HEK293T (cell line): ENCODE measurements at regions not wholly inside any gene's neighbourhood (a gene's known extent, or its start where the extent isn't known, plus 50 kb on each side); places are given as distances from the start of the nearest gene placed in this dataset.
"Not testable (repeated sequence)": the region's sequence is repeated elsewhere in the genome, so short reads cannot be mapped to it uniquely, and the experiment has no call there.

ENCODE experiments used
- CTCF ChIA-PET: fragments of 350-600 bp; formaldehyde crosslinking; extraction: SDS; loops from one replicate; lab custom pipeline; 2021; ENCODE audit warnings: antibody characterized with exemption, inconsistent platforms; lab: Yijun Ruan, JAX
- POLR2A ChIA-PET: fragments of 350-600 bp; formaldehyde crosslinking; extraction: SDS; loops from one replicate; lab custom pipeline; 2020; ENCODE audit warnings: antibody characterized with exemption, inconsistent platforms; lab: Yijun Ruan, JAX
- DNase-seq: peaks from one replicate; pipeline ENCODE4 v3.0.0; 2012; ENCODE audit warnings: mixed read lengths; ENCODE audit errors: extremely low spot score

DNA sequence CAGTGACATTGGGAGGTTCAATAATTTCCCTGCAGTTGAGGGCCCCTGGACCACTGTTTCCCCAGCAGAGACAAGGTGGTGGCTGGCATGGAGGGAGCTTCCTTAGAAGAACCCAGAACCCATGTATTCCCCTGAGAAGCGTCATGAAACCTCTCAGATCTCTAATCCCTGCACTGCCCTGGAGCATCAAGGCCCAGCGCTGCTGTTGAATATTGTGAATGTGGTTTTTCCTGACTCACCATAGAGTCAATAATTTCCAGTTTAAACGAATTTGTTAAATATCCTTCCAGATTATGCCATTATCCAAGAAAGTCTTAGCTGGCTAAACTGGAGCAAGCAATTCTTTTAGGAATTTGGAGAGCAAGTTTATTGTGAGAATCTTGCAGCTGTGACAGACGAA is 333.5 kb downstream of the CACNA1B start:
- POLR2A ChIA-PET, DNase-seq, CTCF ChIA-PET: not testable (repeated sequence)

DNA sequence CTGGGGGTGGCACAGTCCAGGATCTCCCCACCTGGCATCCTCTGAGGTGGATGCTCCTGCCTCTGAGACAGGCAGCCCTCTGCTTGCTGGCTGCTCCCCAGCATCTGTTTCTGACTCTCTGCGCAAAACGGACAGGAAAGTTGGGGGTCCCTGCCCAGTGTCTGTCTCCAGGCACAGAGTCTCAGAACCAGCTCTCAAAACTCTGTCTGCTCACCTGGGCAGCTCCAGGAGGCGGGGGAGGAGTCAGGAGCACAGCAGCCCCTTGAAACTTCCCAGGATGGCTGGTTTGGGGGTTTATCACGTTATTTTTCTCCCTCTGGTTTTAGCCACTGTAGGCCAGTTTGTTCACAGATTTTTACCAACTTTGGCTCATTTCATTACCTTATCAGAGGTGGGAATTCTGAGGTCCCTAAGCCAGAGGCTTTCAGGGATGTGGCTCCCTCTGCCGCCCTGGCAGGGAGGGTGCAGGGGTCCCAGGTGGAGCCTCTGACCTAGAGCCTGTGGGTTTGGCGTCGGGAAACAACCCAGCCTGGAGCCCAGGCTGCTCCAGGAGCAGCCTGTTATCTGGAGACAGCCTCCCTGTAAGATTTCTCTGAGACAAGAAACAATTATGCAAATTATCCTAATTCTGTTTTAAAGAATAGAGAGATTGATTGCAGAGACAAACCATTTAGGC is 334.1 kb downstream of the CACNA1B start:
- POLR2A ChIA-PET, CTCF ChIA-PET: not testable (repeated sequence)
- peak; percentile 33 for DNase-seq

DNA sequence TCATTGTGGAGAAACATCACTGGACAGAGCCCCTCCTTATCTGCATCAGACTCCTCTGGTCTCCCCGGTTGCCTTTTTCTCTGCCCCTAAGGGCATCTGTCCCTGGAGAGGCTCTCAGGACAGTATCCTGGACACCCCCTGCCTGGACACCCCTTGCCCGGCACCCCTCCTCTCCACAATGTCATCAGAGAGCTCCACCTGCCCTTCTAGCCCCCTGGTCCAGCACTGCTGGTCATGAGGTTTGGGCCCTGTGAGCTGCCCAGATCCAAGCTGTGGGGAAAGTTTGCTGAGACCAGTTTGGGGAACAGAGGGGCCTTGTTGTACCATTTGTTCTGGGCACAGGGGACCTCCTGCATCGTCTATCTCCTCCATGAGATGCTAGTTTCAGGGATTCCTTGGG is 335.2 kb downstream of the CACNA1B start:
- POLR2A ChIA-PET, DNase-seq, CTCF ChIA-PET: not testable (repeated sequence)

DNA sequence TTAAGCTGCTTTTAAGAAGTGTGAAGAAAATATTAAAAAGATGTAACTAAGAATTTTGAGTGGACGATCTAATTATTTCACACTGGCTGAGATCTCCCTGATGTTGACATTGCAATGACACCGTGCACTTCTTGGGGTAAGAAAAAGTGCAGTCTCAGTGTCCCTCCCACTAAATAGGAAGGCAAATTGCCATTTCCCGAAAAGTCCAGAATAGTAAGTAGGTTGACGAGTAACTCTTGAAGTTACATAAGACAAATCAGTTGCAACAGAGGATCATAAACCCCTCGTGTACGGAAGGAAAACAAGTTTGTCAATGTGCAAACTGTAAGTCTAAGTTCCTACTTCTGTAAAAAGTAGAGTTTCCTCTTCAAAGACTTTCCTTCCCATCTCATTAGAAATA is 336.2 kb downstream of the CACNA1B start:
- POLR2A ChIA-PET, CTCF ChIA-PET, DNase-seq: not testable (repeated sequence)

DNA sequence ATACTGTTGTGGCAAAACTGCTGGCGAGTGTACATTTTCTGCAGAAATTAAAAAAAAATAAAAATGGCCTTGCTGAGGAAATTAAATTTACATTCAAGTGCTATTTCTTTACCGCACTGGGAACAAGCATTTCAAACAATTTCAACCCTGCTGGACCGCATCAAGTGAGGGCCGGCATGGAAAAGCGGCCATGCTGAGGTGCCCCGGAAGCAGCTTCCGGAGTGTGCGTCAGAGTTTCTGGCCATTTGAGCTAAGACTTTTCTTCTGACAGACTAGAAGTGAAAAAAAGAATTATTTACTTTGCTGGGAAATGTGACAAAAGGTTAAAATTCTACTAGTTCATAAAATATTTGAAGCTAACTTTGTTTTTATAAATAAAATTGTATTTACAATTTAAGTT is 337.0 kb downstream of the CACNA1B start:
- CTCF ChIA-PET, POLR2A ChIA-PET, DNase-seq: not testable (repeated sequence)

DNA sequence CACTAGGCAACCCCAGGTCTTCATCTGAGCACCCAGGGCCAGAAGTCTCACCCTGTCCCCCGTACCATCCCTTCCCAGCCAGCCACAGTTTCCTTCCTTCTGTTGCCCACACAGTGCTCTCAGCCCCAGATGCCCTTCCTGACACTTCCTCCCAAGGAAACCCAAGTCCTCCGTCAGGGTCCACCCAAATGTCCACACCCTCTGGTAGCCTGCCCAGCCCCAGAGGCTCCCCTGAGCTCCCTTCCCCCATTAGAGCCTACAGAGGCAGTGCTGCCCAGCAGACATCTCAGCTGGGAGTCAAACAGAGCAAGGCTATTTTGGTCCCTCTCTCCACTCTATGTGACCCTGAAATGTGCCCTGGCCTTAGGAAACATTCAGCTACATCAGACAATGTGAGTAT is 338.0 kb downstream of the CACNA1B start:
- POLR2A ChIA-PET, CTCF ChIA-PET, DNase-seq: not testable (repeated sequence)

DNA sequence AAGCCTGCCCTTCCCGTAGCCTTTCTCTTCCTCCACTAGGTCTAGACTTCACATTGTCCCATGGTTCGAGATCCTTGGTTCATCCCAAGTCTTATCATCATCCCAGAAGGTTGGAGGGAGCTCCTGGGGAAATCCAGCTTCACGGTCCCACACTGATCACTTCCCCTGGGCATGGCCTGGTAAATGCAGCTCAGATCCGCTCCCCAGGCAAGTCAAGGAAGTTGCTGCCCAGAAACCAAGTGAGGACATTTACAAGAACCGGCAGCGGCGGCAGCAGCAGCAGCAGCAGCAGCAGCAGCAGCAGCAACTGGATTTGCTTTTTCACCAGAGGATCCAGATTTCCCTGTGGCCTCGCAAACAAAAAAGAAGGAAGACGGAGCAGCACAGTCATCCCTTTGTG is 339.2 kb downstream of the CACNA1B start:
- CTCF ChIA-PET, DNase-seq, POLR2A ChIA-PET: not testable (repeated sequence)

DNA sequence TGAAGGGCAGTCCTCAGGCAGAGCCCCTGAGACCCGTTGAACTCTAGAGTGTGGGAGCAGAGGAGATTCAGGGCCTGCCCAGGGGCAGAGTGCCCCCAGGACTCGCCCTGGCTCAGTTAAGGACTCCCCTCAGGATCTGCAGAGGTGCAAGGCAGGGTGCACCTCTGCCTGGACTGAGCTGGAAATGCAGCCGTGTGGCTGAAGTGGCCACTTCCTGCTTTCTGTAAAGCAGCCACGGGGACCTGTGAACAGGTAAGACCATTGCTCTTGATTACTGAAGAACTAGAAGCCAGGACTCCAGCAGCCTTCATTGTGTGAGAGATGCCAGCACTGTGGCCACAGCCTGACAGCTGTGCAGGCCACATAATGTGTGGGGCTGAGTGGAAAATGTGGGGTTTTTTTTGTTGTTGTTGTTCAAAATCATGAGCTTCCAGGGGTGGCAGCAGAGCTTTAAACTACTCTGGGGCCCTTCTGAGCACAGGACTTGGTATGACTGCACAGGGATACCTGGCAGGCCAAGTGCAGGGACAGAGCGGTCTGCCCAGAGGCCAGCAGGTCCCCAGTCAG is 339.8 kb downstream of the CACNA1B start:
- POLR2A ChIA-PET, DNase-seq, CTCF ChIA-PET: not testable (repeated sequence)

DNA sequence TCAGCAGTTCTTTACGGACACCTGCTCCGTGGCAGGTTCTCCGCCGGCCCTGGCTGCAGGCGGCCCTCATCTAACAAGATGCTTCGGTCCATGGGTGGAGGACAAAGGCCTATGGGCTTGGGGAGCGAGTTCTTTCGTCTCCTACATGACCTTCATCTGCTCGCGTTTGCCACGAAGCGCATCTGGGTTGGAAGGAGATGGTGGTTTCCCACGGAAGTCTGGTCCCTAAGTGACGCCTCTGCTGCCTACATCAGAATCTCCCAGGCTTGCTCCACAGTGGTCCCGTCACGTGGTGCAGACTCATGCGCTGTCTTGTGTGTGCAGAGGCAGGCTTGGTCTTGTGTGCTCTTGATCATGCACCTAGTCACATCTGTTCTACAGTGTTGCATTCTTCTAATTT is 341.7 kb downstream of the CACNA1B start:
- POLR2A ChIA-PET, DNase-seq, CTCF ChIA-PET: not testable (repeated sequence)

DNA sequence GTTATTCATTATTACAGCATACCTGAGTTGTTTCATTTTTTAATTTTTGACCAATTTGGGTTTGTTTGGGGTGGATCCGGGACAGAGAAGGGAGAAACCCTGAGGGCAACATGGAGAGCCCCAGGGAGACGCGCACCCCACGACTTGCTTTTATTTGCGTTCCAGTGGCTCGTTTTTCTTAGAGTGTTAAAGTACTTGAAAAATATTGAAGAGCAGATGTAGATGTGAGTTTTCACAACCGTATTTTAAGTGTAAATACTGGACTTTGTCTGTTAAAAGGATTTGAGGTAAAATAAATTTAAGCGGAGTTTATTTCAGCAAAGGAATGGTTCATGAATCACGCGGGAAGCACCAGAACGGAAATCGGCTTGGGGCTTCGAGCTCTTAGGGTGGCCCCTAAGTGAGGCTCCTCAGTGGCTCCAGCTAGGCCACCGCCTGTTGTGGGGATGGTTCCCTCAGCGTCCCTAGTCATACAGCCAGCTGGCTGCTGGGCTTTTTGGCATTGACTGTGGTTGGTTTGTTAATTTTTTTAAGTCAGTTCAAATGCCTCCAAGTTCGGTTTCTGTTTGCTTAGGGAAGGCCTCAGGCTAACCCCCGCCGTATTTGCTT is 344.0 kb downstream of the CACNA1B start:
- DNase-seq, CTCF ChIA-PET, POLR2A ChIA-PET: not testable (repeated sequence)

DNA sequence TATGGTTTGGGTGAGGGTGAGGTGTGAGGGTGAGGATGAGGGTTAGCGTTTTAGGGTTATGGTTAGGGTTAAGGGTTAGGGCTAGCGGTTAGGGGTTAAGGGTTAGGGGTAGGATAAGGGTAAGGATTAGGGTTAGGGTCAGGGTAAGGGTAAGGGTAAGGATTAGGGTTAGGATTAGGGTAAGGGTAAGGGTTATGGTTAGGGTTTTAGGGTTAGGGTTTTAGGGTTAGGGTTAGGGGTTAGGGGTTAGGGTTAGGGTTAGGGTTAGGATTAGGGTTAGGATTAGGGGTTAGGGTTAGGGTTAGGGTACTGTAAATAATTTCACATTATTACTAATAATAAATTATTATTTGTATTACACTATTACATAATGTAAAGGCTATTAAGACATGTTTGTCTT is 359.5 kb downstream of the CACNA1B start:
- CTCF ChIA-PET, POLR2A ChIA-PET, DNase-seq: not testable (repeated sequence)

DNA sequence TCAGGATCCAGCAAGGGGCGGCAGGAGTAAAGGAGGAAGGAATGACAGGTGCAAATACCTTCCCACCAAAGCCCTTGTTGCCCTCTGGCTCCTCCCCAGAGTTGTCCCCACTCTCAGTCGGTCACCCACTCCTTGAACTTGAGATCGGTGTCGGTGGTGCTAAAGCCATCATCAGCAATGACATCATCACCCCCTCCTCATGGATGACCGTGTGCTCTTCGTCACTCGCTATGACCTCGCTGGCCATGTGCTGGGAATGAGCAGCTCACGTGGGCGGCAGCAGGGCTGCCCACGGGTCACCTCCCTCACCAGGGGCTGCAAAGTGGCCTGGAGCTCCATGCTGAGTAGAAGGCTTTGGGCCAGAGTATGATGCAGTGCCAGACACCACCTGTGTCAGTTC is 405.3 kb downstream of the CACNA1B start:
- DNase-seq, POLR2A ChIA-PET, CTCF ChIA-PET: not testable (repeated sequence)
